ENCODE measurements at regions not wholly inside any gene's neighbourhood (a gene's known extent, or its start where the extent isn't known, plus 50 kb on each side); places are given as distances from the start of the nearest gene placed in this dataset.

GRCh38 chr2:41084321-41084720 is 632.4 kb upstream of the SLC8A1 start:
- TF ChIP-seq CTCF (IDR thresholded peaks at IDR 0.05; ENCODE audit: low read depth, low read length): no peak
- no peak for DNase-seq (ENCODE audit: low read depth in 2 of 2)
- no peak overlapping the region for H3K4me3 ChIP-seq (replicated peaks in 1 of 2; ENCODE audit: low read depth in 2 of 2, low read length in 2 of 2)

- DNase-seq (ENCODE audit: low read depth in 2 of 2): no peak
- H3K4me3 ChIP-seq (replicated peaks in 1 of 2; ENCODE audit: low read depth in 2 of 2, low read length in 2 of 2): no peak overlapping the region
- TF ChIP-seq CTCF (IDR thresholded peaks at IDR 0.05; ENCODE audit: low read depth, low read length): no peak
These were observed 636.1 kb upstream of the SLC8A1 start for GRCh38 chr2:41087946-41088345.

GRCh38 chr2:41101281-41101680 is 649.4 kb upstream of the SLC8A1 start:
- no peak for DNase-seq (ENCODE audit: low read depth in 2 of 2)
- H3K4me3 ChIP-seq (replicated peaks in 1 of 2; ENCODE audit: low read depth in 2 of 2, low read length in 2 of 2): no peak overlapping the region
- no peak for TF ChIP-seq CTCF (IDR thresholded peaks at IDR 0.05; ENCODE audit: low read depth, low read length)

GRCh38 chr2:41109744-41110143 is 657.9 kb upstream of the SLC8A1 start:
- no peak for DNase-seq (ENCODE audit: low read depth in 2 of 2)
- TF ChIP-seq CTCF (IDR thresholded peaks at IDR 0.05; ENCODE audit: low read depth, low read length): no peak
- H3K4me3 ChIP-seq (replicated peaks in 1 of 2; ENCODE audit: low read depth in 2 of 2, low read length in 2 of 2): no peak overlapping the region

GRCh38 chr2:41111836-41112627 is 660.1 kb upstream of the SLC8A1 start:
- no peak for TF ChIP-seq CTCF (IDR thresholded peaks at IDR 0.05; ENCODE audit: low read depth, low read length)
- DNase-seq (ENCODE audit: low read depth in 2 of 2): no peak
- H3K4me3 ChIP-seq (replicated peaks in 1 of 2; ENCODE audit: low read depth in 2 of 2, low read length in 2 of 2): no peak overlapping the region

GRCh38 chr2:41116106-41116797 is 664.4 kb upstream of the SLC8A1 start:
- DNase-seq (ENCODE audit: low read depth in 2 of 2): no peak
- no peak overlapping the region for H3K4me3 ChIP-seq (replicated peaks in 1 of 2; ENCODE audit: low read depth in 2 of 2, low read length in 2 of 2)
- no peak for TF ChIP-seq CTCF (IDR thresholded peaks at IDR 0.05; ENCODE audit: low read depth, low read length)

Measured in cardiac fibroblast (primary cell).